Epithelial cell of proximal tubule (primary cell): ENCODE measurements at regions not wholly inside any gene's neighbourhood (a gene's known extent, or its start where the extent isn't known, plus 50 kb on each side); places are given as distances from the start of the nearest gene placed in this dataset.
A peak's percentile ranks its signal among the peaks of the same experiment; 100 is the strongest.

ENCODE experiments used
- DNase-seq: peaks from one replicate; pipeline ENCODE4 v3.0.0-alpha.2; 2011; ENCODE audit warnings: low read depth
- H3K4me3 ChIP-seq: 2 replicates; pipeline ENCODE4 v1.5.1; 2011; ENCODE audit warnings: low read depth, mild to moderate bottlenecking, low read length
- CTCF ChIP-seq: conservative IDR thresholded peaks from 2 replicates; pipeline ENCODE4 v1.5.1; 2012; ENCODE audit warnings: low read depth, mild to moderate bottlenecking, low read length

GRCh38 chr9:106588626-106589025, 274.3 kb upstream of the ZNF462 start:
- TF ChIP-seq CTCF: no peak
- no peak overlapping the region for H3K4me3 ChIP-seq
- peak; percentile 87 for DNase-seq

GRCh38 chr9:106590759-106591505, 272.0 kb upstream of the ZNF462 start:
- no peak for DNase-seq
- no peak overlapping the region for H3K4me3 ChIP-seq
- TF ChIP-seq CTCF: no peak

GRCh38 chr9:106593201-106593600, 269.8 kb upstream of the ZNF462 start:
- DNase-seq: no peak
- TF ChIP-seq CTCF: no peak

GRCh38 chr9:106596984-106597383, 266.0 kb upstream of the ZNF462 start:
- no peak for TF ChIP-seq CTCF
- no peak overlapping the region for H3K4me3 ChIP-seq
- DNase-seq: no peak

More at GRCh38 chr9:106593201-106593600, 269.8 kb upstream of the ZNF462 start:
- no peak overlapping the region for H3K4me3 ChIP-seq

GRCh38 chr9:106600955-106601560, 261.9 kb upstream of the ZNF462 start:
- DNase-seq: no peak
- H3K4me3 ChIP-seq: no peak overlapping the region
- TF ChIP-seq CTCF: no peak

GRCh38 chr9:106602344-106602743, 260.6 kb upstream of the ZNF462 start:
- DNase-seq: no peak
- TF ChIP-seq CTCF: no peak

More at GRCh38 chr9:106602344-106602743, 260.6 kb upstream of the ZNF462 start:
- H3K4me3 ChIP-seq: no peak overlapping the region
